H9 (cell line): ENCODE measurements at regions not wholly inside any gene's neighbourhood (a gene's known extent, or its start where the extent isn't known, plus 50 kb on each side); places are given as distances from the start of the nearest gene placed in this dataset.

Experiments used
- DNase-seq: peaks from one replicate; pipeline ENCODE4 v3.0.0-alpha.2; 2017
- H2AFZ ChIP-seq: one replicate; pipeline ENCODE4 v1.6.1; 2013; ENCODE audit warnings: mild to moderate bottlenecking, low read length, control low read depth, moderate library complexity
- H2AK5ac ChIP-seq: 2 replicates; pipeline ENCODE4 v1.6.1; 2013; ENCODE audit warnings: low read length, control low read depth, mixed read lengths; ENCODE audit not compliant: insufficient read length
- H2BK120ac ChIP-seq: one replicate; pipeline ENCODE4 v1.6.1; 2013; ENCODE audit warnings: low read depth, mild to moderate bottlenecking, low read length, control low read depth, inconsistent platforms; ENCODE audit not compliant: poor library complexity, severe bottlenecking
- H2BK12ac ChIP-seq: 2 replicates; pipeline ENCODE4 v1.6.1; 2013; ENCODE audit warnings: low read length, control low read depth, mixed read lengths, low read depth; ENCODE audit not compliant: insufficient read length
- H2BK15ac ChIP-seq: 2 replicates; pipeline ENCODE4 v1.6.1; 2013; ENCODE audit warnings: low read depth, low read length, control low read depth
- H2BK20ac ChIP-seq: one replicate; pipeline ENCODE4 v1.6.1; 2013; ENCODE audit warnings: low read depth, mild to moderate bottlenecking, low read length, control low read depth, inconsistent platforms; ENCODE audit not compliant: poor library complexity, severe bottlenecking
- H2BK5ac ChIP-seq: 2 replicates; pipeline ENCODE4 v1.6.1; 2013; ENCODE audit warnings: low read length, control low read depth, mixed read lengths; ENCODE audit not compliant: insufficient read length
- H3K14ac ChIP-seq: 2 replicates; pipeline ENCODE4 v1.6.1; 2013; ENCODE audit warnings: low read length, control low read depth; ENCODE audit not compliant: insufficient read depth
- H3K18ac ChIP-seq: 2 replicates; pipeline ENCODE4 v1.6.1; 2013; ENCODE audit warnings: low read depth, mild to moderate bottlenecking, mixed read lengths, low read length, control low read depth; ENCODE audit not compliant: insufficient read length
- H3K23ac ChIP-seq: 2 replicates; pipeline ENCODE4 v1.6.1; 2013; ENCODE audit warnings: low read length, control low read depth, mixed read lengths, low read depth; ENCODE audit not compliant: insufficient read length
- H3K23me2 ChIP-seq: 2 replicates; pipeline ENCODE4 v1.6.1; 2013; ENCODE audit warnings: low read depth, mild to moderate bottlenecking, mixed read lengths, low read length, control low read depth; ENCODE audit not compliant: insufficient read length, poor library complexity, severe bottlenecking
- H3K27ac ChIP-seq: 2 replicates; pipeline ENCODE4 v1.5.1; 2013; ENCODE audit warnings: low read length, control low read depth, mixed read lengths, low read depth; ENCODE audit not compliant: insufficient read length
- H3K27me3 ChIP-seq: 2 replicates; pipeline ENCODE4 v1.6.1; 2013; ENCODE audit warnings: low read length, control low read depth, inconsistent platforms; ENCODE audit not compliant: insufficient read depth
- H3K4ac ChIP-seq: 2 replicates; pipeline ENCODE4 v1.6.1; 2013; ENCODE audit warnings: low read depth, mild to moderate bottlenecking, control low read depth, inconsistent platforms, low read length, moderate library complexity
- H3K4me1 ChIP-seq: 2 replicates; pipeline ENCODE4 v1.6.1; 2013; ENCODE audit warnings: low read length, control low read depth, inconsistent platforms; ENCODE audit not compliant: insufficient read depth
- H3K4me2 ChIP-seq: 2 replicates; pipeline ENCODE4 v1.6.1; 2013; ENCODE audit warnings: low read length, control low read depth, mixed read lengths; ENCODE audit not compliant: insufficient read length, insufficient read depth
- H3K56ac ChIP-seq: 2 replicates; pipeline ENCODE4 v1.6.1; 2013; ENCODE audit warnings: low read depth, mild to moderate bottlenecking, mixed read lengths, low read length, control low read depth; ENCODE audit not compliant: insufficient read length
- H3K79me1 ChIP-seq: 2 replicates; pipeline ENCODE4 v1.6.1; 2013; ENCODE audit warnings: low read depth, mild to moderate bottlenecking, moderate library complexity, low read length, control low read depth, inconsistent platforms; ENCODE audit not compliant: insufficient read depth, poor library complexity, severe bottlenecking
- H3K79me2 ChIP-seq: 2 replicates; pipeline ENCODE4 v1.6.1; 2013; ENCODE audit warnings: low read length, control low read depth, inconsistent platforms; ENCODE audit not compliant: insufficient read depth
- H3K9ac ChIP-seq: 2 replicates; pipeline ENCODE4 v1.6.1; 2013; ENCODE audit warnings: low read length, control low read depth, mixed read lengths; ENCODE audit not compliant: insufficient read length; ENCODE audit errors: extremely low read depth
- H3K9me3 ChIP-seq: one replicate; pipeline ENCODE4 v1.6.1; 2013; ENCODE audit warnings: low read depth, low read length, inconsistent platforms; ENCODE audit not compliant: control insufficient read depth
- H3T11ph ChIP-seq: one replicate; pipeline ENCODE4 v1.6.1; 2013; ENCODE audit warnings: mild to moderate bottlenecking, low read length, control low read depth, inconsistent platforms
- H4K20me1 ChIP-seq: one replicate; pipeline ENCODE4 v1.6.1; 2013; ENCODE audit not compliant: control insufficient read depth, insufficient read length, insufficient read depth
- H4K5ac ChIP-seq: 2 replicates; pipeline ENCODE4 v1.6.1; 2013; ENCODE audit warnings: low read depth, mild to moderate bottlenecking, mixed read lengths, low read length, control low read depth; ENCODE audit not compliant: insufficient read length
- H4K8ac ChIP-seq: replicated peaks from 2 replicates; pipeline ENCODE4 v1.6.1; 2013; ENCODE audit warnings: low read length, control low read depth, mixed read lengths, low read depth; ENCODE audit not compliant: insufficient read length
- H4K91ac ChIP-seq: 2 replicates; pipeline ENCODE4 v1.6.1; 2013; ENCODE audit warnings: low read depth, mild to moderate bottlenecking, moderate library complexity, mixed read lengths, low read length, control low read depth; ENCODE audit not compliant: insufficient read length
- H3K27ac Mint-ChIP-seq, 3 experiments: 2 replicates in 2 of 3; 3 replicates in 1 of 3; pipeline ENCODE4 v1.8.0; 2020 to 2021; ENCODE audit warnings: mixed read lengths in 3 of 3, mild to moderate bottlenecking in 1 of 3, moderate library complexity in 1 of 3
- H3K27me3 Mint-ChIP-seq: 2 replicates; pipeline ENCODE4 v1.8.0; 2021; ENCODE audit warnings: low read depth, mild to moderate bottlenecking, moderate library complexity, mixed read lengths
- H3K36me3 Mint-ChIP-seq, 3 experiments: 2 replicates in 2 of 3; 3 replicates in 1 of 3; pipeline ENCODE4 v1.8.0; 2020 to 2021; ENCODE audit warnings: low read depth in 3 of 3, mixed read lengths in 3 of 3; ENCODE audit not compliant: insufficient read depth in 1 of 3
- H3K4me1 Mint-ChIP-seq, 2 experiments: 2 replicates each; pipeline ENCODE4 v1.8.0; 2020; ENCODE audit warnings: mixed read lengths in 2 of 2
- H3K4me3 Mint-ChIP-seq, 2 experiments: 2 replicates in 1 of 2; 3 replicates in 1 of 2; pipeline ENCODE4 v1.8.0; 2020 to 2021; ENCODE audit warnings: mild to moderate bottlenecking in 2 of 2, mixed read lengths in 2 of 2, moderate library complexity in 1 of 2
- H3K9me3 Mint-ChIP-seq, 2 experiments: 2 replicates in 1 of 2; 3 replicates in 1 of 2; pipeline ENCODE4 v1.8.0; 2020; ENCODE audit warnings: mild to moderate bottlenecking in 2 of 2, mixed read lengths in 2 of 2, moderate library complexity in 1 of 2
- CTCF ChIP-seq: fragments of 200-600 bp; sonication (generic); conservative IDR thresholded peaks from 3 replicates; pipeline ENCODE4 v1.8.0; 2021; ENCODE audit warnings: antibody characterized with exemption, mild to moderate bottlenecking
- WGBS: extraction: QIAGEN DNeasy Blood & Tissue Kit; methylation state at CpG from one replicate; pipeline ENCODE4 v1.1.7; 2013; ENCODE audit warnings: missing lambda C conversion rate, low lambda C conversion rate, mixed read lengths; ENCODE audit not compliant: insufficient read length; ENCODE audit errors: extremely low coverage; 5-methylcytosine and 5-hydroxymethylcytosine counted together

DNA sequence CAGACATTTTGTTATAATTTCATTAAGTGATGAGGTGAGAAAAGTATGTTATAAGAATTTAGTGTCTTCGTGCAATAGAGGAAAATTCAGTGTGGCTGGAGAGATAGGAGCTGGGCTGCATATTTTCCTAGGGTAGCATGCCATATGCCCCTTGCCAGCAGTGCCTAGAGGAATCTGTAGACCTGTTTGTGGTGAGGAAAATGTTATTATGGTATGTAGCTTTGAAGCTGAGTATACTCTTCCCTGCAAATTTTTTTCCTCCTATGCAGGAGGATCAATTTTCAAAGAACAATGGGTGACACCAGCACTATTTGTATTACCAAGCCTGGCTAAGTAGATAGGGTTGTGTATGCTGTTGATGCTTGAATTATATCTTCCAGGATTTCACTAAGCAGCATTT lies 200.6 kb downstream of the EDEM1 start:
- no peak for TF ChIP-seq CTCF

More for the DNA sequence above, 200.6 kb downstream of the EDEM1 start:
- Histone ChIP-seq H3K9me3 (no peaks in the 10 kb centered on the region), H3K18ac (no peak overlapping the region), H2AK5ac (no peak overlapping the region), H3K4me1 (no peaks in the 10 kb centered on the region), H3K79me1 (no peaks in the 10 kb centered on the region), H4K8ac (no peak overlapping the region), H3K23ac (no peak overlapping the region), H3K27ac (no peak overlapping the region), H2AFZ (no peak overlapping the region), H2BK5ac (no peak overlapping the region), H3K27me3 (no peaks in the 10 kb centered on the region), H3K9ac (no peak overlapping the region), H4K91ac (no peak overlapping the region), H3T11ph (no peak overlapping the region), H3K56ac (no peak overlapping the region), H2BK120ac (no peak overlapping the region), H3K14ac (no peak overlapping the region), H2BK15ac (no peak overlapping the region), H2BK20ac (no peak overlapping the region), H2BK12ac (no peak overlapping the region), H3K4me2 (no peak overlapping the region), H3K23me2 (no peaks in the 10 kb centered on the region), H4K20me1 (no peaks in the 10 kb centered on the region), H4K5ac (no peak overlapping the region), H3K4ac (no peak overlapping the region), H3K79me2 (no peaks in the 10 kb centered on the region)
- no peak overlapping the region for H3K27ac Mint-ChIP-seq
- no peaks in the 10 kb centered on the region for H3K27me3 Mint-ChIP-seq
- H3K36me3 Mint-ChIP-seq, result no peaks in the 10 kb centered on the region
- no peak overlapping the region for H3K4me3 Mint-ChIP-seq
- no peaks in the 10 kb centered on the region for H3K9me3 Mint-ChIP-seq
- WGBS, result 100% methylated on average over 1 of the region's 1 CpG
- no peaks in the 10 kb centered on the region for H3K4me1 Mint-ChIP-seq
- DNase-seq, result no peak
